ENCODE measurements at regions not wholly inside any gene's neighbourhood (a gene's known extent, or its start where the extent isn't known, plus 50 kb on each side); places are given as distances from the start of the nearest gene placed in this dataset.

DNA sequence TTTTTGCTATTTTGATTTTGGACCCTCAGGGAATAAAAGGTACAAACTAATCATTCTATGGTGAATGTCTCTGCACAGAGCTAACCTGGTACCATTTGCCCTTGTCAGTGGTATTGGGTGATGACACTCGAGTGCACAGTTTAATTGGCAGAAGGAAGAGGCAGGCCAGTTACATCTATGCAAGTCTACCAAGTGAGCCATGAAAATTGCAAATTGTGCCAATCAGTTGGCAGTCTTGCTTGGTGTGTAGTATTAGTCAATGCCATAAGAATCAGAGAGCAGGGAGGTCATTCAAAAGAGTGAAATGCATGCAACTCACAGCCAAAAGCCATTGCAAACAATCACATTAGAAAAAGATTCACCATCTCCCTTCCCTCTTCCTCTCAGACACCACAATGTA is 479.6 kb downstream of the ADAMTS20 start:
- Histone ChIP-seq H3K9me1 (replicated peaks; ENCODE audit: control insufficient read depth, extremely low read depth, insufficient read depth, low read length) (no peaks in the 10 kb centered on the region), H3K36me3 (ENCODE audit: control insufficient read depth in 2 of 2, extremely low read depth in 1 of 2, insufficient read depth in 2 of 2, low read length in 2 of 2) (no peaks in the 10 kb centered on the region), H3K4me1 (ENCODE audit: control insufficient read depth, extremely low read depth, insufficient read depth, low read length) (peaks cover 12% of the 10 kb centered on the region), H3K9me3 (replicated peaks; ENCODE audit: control insufficient read depth, insufficient read depth, low read length) (no peaks in the 10 kb centered on the region), H3K27ac (ENCODE audit: insufficient read depth, low read depth, low read length) (no peak overlapping the region), H3K4me3 (replicated peaks in 1 of 3; ENCODE audit: insufficient read depth in 1 of 3, low read depth in 1 of 3, low read length in 3 of 3) (no peak overlapping the region), H3K9ac (replicated peaks; ENCODE audit: extremely low read depth, insufficient read depth, low read length) (no peak overlapping the region), H3K79me2 (ENCODE audit: control insufficient read depth, insufficient read depth, low read length) (no peaks in the 10 kb centered on the region), H2AFZ (ENCODE audit: low read depth, low read length) (no peak overlapping the region), H4K20me1 (replicated peaks; ENCODE audit: control insufficient read depth, extremely low read depth, insufficient read depth, low read length) (no peaks in the 10 kb centered on the region), H3K27me3 (ENCODE audit: control insufficient read depth in 2 of 2, insufficient read depth in 2 of 2, low read length in 2 of 2) (no peaks in the 10 kb centered on the region), H3K4me2 (ENCODE audit: insufficient read depth, low read length) (no peak overlapping the region)
- no TSS peak for BruUV-seq (replicated peaks)
- dilution Hi-C loops (cut with MboI; ENCODE audit: extremely low pct_ligation_motif_present, low sequenced_read_pairs) = no loop called here
- intact Hi-C loops (cut with micrococcal nuclease) = no loop called here
- DNase-seq (ENCODE audit: low read depth, low spot score) (no peak), FAIRE-seq (no peak)
- TF ChIP-seq JUN (IDR thresholded peaks at IDR 0.05; ENCODE audit: borderline replicate concordance, insufficient read depth, insufficient read length, low read depth) = no peak
- TF ChIP-seq, protein P1, sequence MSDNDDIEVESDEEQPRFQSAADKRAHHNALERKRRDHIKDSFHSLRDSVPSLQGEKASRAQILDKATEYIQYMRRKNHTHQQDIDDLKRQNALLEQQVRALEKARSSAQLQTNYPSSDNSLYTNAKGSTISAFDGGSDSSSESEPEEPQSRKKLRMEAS (IDR thresholded peaks at IDR 0.05; ENCODE audit: insufficient read depth, insufficient read length) = no peak
- TF ChIP-seq FOS (IDR thresholded peaks at IDR 0.05; ENCODE audit: borderline replicate concordance, insufficient read depth, low read length) = no peak
- no peak for TF ChIP-seq EZH2 (IDR thresholded peaks at IDR 0.05; ENCODE audit: borderline replicate concordance, low read depth, low read length, severe bottlenecking)
- no peak for TF ChIP-seq GATA2 (IDR thresholded peaks at IDR 0.05; ENCODE audit: insufficient read depth, insufficient read length, low read depth, low read length)
- no peak for TF ChIP-seq POLR2AphosphoS5 (IDR thresholded peaks at IDR 0.05; ENCODE audit: insufficient read depth, low read depth, low read length)
- no peak for TF ChIP-seq MYC (IDR thresholded peaks at IDR 0.05; ENCODE audit: low read depth, low read length)
- TF ChIP-seq POLR2A (IDR thresholded peaks at IDR 0.05; ENCODE audit: low read depth, low read length) = no peak
- TF ChIP-seq, protein P2, sequence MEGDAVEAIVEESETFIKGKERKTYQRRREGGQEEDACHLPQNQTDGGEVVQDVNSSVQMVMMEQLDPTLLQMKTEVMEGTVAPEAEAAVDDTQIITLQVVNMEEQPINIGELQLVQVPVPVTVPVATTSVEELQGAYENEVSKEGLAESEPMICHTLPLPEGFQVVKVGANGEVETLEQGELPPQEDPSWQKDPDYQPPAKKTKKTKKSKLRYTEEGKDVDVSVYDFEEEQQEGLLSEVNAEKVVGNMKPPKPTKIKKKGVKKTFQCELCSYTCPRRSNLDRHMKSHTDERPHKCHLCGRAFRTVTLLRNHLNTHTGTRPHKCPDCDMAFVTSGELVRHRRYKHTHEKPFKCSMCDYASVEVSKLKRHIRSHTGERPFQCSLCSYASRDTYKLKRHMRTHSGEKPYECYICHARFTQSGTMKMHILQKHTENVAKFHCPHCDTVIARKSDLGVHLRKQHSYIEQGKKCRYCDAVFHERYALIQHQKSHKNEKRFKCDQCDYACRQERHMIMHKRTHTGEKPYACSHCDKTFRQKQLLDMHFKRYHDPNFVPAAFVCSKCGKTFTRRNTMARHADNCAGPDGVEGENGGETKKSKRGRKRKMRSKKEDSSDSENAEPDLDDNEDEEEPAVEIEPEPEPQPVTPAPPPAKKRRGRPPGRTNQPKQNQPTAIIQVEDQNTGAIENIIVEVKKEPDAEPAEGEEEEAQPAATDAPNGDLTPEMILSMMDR (IDR thresholded peaks at IDR 0.05; ENCODE audit: extremely low read depth in 1 of 2, insufficient read depth in 1 of 2, low read depth in 1 of 2, low read length in 2 of 2) = no peak
- ChIA-PET POLR2A (no interaction called here), CTCF (no interaction called here)

All from endothelial cell of umbilical vein (primary cell).